GM19438 (cell line): ENCODE measurements at regions not wholly inside any gene's neighbourhood (a gene's known extent, or its start where the extent isn't known, plus 50 kb on each side); places are given as distances from the start of the nearest gene placed in this dataset.
"Not testable (repeated sequence)": the region's sequence is repeated elsewhere in the genome, so short reads cannot be mapped to it uniquely, and the experiment has no call there.

Experiments
- ATAC-seq: cut with Tn5 transposase; IDR thresholded peaks from one replicate; pipeline ENCODE4 v1.9.1; 2021; ENCODE audit warnings: low read depth; ENCODE audit not compliant: unreplicated experiment

DNA sequence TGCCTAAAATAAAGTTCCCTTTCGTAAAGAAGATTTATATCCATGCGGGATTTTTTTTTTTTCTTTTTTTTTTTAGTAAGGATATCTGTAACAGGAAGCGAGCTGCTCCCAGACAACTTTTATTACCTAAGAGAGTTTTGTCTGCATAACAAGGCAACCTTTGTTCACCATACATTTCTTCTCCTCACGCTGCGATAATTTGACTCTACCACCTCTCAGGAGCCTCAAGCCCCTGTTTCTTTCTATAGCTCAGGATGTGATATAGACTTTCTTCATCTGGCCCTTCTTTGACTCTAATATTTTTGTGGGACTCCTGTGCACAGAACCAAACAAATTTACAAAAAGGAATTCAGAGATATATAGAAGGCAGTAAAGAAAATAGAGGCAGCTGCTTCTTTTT is 1053.7 kb upstream of the SPRY2 start:
- no peak for ATAC-seq

DNA sequence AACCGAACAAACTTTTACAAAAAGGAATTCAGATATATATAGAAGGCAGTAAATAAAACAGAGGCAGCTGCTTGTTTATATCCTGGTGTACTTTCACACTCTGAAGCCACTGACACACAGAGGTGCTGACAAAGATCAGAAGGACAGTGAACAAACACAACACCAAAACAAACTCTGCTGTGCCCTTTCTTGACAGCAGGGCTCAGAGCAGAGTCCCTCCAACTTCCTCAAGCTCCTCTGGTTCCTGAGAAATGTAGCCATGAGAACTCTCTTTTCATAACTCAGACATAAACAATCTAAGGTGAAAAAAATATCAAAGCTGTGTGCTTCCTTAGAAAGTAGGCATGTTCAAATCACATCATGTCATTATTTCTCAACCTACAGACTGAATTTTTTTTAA is 1052.8 kb upstream of the SPRY2 start:
- no peak for ATAC-seq

DNA sequence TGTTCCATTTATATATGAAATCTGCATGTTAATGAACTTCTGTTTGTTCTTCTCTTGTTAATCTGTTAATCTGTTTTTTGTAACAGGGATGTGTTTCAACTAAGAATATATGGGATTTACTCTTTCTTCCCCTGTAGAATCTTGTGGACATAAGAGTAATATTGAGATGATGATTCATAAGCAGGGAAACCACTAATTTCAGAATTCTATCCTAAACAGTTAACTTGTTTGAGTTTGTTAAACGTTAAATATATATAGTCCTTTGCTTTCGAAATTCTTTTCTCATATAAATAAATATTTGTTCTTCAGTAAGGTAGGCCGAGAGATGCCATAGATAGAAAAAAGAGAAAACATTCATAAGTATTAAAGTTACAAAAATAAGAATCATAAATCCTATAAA is 1052.2 kb upstream of the SPRY2 start:
- no peak for ATAC-seq

DNA sequence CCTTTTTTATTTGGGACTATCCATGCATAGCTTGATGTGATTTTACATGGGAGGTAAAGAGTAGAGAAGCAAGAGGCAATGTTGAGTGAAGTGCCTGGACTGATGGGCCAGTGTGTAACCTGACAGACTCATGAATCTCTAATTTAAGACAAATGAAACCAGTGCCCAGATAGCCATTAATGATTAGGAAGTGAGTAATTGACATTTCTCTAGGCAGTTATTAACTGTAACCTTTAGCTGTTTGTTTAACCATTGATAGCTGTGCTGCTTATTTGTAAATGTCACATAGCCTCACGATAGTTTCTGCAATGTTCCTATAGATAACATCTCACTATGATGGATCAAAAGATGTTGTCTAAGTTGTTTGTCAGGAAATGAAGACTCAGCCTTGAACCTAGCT is 1047.5 kb upstream of the SPRY2 start:
- no peak for ATAC-seq

DNA sequence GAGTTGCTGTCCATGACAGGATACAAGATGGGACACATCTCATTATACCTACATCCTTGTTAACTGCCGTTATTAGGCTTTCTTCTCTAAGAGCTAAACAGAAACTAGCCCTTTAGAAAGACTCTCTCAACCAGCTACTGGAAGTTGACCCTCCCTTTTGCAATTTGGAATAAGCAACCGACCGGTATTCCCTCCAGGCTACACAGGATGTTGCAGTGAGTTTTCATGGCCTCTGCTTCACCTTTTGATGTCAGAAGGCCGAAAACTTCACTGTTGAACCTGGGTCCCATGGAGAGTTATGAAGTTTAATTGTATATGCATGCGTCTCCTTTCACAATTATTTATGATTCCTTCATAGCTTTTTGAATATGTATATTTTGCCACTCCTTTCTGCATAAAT is 1042.5 kb upstream of the SPRY2 start:
- no peak for ATAC-seq

DNA sequence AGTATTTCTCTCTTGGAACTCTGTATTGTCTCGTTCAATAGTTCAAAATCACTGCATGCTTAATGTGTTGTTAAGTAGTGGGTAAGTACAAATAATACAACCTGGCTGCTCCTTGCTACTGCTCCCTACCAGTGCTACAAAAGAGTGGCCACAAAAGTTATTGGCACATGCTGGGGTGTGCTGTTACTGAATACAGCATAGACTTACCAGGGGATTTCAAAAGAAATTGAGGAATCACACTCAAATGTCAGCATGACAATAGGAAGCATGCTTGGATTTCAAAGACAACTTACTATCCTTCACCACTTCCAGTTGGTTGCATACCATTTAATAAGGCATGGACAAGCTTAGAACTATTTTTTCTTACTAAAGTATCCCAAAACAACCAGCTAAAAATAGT is 1041.3 kb upstream of the SPRY2 start:
- no peak for ATAC-seq

DNA sequence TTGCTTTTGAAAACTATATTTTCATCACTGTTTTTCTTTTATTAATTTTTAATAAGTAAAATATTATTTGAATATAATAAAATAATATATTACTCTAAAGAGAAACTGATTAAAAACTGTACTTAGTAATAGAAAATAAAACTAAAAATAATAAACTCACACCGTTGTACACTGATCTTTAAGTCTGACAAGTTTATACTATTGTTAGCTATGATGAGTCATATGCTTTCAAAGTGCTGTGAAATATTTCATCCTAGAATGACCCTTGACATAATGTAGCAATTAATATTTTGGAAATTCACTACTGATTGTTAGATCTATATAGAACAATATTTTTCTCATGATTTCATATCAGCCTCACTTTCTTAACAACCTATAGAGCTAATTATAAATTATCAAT is 1040.6 kb upstream of the SPRY2 start:
- no peak for ATAC-seq

DNA sequence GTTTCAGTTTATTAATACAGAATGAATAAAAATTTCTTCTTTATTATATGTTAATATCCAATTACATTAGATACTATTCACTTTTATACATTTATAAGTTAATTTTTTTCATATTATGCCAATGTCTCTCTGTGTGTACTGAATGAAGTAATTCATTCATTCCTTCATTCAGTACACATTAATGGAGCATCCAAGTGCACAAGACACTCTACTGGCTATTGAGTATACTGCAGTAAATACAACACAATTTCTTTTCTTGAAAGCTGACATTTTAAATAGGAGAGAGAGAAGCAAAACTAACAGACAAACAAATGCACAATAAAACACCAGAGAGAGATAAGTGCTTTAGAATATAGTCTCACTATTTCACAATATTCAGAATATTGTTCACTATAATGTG is 1038.3 kb upstream of the SPRY2 start:
- ATAC-seq: no peak

DNA sequence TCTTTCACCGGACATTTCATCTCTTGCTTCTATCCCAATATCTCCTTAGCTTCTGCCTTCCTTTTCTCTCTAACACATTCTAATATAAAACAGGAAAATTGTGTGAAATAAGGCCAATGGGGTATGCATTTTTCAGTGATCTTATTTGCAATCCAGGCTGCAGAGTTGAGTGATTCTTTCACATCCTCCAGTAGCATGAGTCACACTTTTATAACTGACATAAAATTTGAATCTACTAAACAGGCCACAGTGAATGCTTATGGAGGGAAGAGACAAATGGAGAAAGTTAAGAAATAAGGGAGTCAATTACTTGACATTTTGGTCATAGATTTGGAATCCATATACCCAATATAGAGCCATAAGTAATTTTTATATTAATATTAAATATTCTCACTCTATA is 1037.0 kb upstream of the SPRY2 start:
- ATAC-seq: no peak

DNA sequence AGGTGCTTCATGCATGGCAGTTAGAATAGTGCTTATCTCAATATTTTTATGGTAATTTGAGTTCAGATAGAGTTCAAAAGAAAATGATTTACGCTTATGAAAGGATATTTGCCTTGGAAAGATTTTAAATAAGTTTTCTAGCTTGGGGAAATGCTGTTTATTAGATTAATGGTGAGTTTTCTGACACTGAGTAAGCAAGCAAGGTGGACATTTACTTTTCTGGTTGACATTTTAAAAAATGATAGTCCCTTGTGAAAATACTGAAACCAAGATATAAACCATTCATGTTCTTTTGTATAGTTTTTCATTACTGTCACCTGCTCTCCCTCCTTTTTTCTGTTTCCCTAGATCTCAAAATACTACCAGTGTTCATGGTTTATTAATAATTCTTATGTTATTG is 1034.8 kb upstream of the SPRY2 start:
- ATAC-seq: no peak

DNA sequence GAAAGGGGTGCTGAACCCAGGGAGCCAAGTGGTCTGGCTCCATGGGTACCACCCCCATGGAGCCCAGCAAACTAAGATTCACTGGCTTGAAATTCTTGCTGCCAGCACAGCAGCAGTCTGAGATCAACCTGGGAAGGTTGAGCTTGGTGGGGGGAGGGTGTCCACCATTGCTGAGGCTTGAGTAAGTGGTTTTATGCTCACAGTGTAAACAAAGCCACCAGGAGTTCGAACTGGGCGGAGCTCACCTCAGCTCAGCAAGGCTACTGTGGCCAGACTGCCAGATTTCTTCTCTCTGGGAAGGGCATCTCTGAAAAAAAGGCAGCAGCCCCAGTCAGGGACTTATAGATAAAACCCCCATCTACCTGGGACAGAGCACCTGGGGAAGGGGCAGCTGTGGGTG is 1021.8 kb upstream of the SPRY2 start:
- not testable (repeated sequence) for ATAC-seq

DNA sequence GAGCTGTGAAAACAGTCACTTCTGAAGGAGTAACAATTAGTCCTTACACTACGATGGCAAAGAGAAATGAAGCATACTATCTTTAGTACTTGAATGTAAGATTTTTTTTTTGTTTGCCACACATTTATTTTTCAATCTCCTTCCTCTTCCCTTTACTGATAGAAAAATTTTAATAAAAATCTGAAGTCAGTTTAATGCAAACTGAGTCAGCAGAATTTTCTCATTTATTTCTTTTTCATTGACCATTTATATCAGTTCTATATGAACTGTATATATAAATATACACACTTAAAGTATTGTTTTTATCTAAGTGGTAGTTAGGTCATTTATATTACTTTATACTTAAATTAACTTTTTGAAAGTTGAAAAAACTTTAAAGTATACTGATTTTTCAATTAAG is 1009.1 kb upstream of the SPRY2 start:
- ATAC-seq: no peak

DNA sequence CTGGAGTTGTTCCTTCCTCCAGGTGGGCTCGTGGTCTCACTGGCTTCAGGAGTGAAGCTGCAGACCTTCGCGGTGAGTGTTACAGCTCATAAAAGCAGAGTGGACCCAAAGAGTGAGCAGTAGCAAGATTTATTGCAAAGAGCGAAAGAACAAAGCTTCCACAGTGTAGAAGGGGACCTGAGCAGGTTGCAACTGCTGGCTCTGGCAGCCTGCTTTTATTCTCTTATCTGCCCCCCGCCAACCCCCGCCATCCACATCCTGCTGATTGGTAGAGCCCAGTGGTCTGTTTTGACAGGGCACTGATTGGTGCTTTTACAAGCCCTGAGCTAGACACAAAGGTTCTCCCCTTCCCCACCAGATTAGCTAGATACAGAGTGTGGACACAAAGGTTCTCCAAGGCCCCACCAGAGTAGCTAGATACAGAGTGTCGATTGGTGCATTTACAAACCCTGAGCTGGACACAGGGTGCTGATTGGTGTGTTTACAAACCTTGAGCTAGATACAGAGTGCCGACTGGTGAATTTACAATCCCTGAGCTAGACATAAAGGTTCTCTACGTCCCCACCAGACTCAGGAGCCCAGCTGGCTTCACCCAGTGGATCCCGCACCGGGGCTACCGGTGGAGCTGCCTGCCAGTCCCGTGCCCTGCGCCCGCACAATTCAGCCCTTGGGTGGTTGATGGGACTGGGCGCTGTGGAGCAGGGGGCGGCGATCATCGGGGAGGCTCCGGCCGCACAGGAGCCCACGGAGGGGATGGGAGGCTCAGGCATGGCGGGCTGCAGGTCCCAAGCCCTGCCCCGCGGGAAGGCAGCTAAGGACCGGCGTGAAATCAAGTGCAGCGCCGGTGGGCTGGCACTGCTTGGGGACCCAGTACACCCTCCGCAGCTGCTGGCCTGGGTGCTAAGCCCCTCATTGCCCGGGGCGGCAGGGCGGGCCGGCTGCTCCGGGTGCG is 999.5 kb upstream of the SPRY2 start:
- not testable (repeated sequence) for ATAC-seq

DNA sequence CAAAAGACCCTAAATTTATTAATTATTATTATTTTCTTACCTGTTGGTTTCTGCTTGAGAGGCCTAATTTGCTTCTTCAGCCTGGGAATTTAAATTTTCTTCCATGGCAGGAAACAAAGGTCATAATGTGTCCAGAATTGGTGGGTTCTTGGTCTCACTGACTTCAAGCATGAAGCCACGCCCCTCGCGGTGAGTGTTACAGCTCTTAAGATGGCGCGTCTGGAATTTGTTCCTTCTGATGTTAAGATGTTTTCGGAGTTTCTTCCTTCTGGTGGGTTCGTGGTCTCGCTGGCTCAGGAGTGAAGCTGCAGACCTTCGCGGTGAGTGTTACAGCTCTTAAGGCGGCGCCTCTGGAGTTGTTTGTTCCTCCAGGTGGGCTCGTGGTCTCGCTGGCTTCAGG is 998.7 kb upstream of the SPRY2 start:
- not testable (repeated sequence) for ATAC-seq

DNA sequence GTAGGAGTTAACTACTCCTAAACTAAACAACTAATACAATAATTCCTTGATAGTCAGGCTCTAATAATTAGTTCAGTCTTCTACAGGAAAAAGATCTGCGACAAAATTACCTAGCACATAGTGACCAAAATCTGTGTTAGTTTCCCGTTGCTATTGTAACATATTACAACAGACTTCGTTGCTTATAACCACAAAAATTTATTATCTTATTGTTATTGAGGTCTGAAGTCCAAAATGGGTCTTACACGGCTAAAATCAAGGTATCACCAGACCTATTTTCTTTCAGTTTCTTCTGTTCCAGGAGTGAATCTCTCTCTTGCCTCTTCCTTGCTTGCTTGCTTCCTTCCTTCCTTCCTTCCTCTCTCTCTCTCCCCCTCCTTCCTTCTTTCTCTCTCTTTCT is 993.6 kb upstream of the SPRY2 start:
- ATAC-seq: no peak

DNA sequence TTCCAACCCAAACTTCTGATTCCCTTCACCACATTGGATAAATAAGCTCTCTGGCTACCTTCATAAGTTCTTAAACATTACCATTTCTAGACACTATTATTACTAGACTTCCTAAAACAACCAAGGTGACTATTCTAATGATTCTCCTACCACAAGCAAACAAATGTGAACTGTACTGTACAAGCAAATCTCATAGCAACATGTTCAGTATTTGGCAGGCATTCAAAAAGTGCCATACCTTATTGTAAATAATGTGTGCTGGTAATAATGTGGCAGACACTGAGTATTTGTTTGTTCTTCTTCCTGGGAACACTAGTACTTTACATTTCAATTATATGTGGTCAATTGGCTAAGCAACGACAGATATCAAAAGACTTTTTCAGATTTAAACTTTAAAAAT is 986.0 kb upstream of the SPRY2 start:
- no peak for ATAC-seq

DNA sequence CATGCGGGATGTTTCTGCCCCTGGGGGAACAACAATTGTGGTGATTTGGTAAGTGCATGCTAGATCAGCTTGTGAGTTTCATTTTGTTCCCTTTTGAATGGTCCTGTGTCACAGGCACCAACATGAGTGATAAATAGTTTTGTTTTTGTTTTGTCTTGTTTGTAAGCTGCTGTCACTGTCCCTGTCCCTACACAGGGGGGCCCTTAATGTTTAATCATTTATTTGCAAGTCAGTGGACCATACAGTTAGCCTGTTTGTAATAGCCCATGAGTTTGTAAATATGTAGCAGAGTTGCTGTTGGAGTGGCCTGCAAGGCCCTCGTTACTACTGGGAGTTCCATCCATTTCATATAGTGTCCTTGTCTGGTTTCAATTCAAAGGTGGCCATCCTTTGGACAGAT is 979.6 kb upstream of the SPRY2 start:
- no peak for ATAC-seq

DNA sequence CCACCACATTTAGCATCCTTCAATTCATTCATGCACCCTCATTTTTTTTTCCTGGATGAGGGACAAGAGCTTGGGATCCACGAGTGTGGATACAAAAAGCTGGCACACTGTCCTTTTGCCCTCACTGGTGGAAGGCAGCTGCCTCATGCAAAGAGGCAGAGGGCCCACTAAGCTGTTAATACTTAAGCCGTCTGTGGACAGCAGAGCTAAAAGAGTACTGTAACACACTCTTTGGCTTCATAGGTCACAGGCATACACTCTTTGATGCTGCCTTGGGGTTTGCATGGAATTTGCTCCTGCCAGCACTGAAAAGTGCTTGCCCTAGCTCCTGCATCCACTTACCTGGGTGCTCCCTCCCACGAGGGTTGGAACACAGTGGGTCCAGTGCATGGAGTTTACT is 978.4 kb upstream of the SPRY2 start:
- ATAC-seq: no peak

DNA sequence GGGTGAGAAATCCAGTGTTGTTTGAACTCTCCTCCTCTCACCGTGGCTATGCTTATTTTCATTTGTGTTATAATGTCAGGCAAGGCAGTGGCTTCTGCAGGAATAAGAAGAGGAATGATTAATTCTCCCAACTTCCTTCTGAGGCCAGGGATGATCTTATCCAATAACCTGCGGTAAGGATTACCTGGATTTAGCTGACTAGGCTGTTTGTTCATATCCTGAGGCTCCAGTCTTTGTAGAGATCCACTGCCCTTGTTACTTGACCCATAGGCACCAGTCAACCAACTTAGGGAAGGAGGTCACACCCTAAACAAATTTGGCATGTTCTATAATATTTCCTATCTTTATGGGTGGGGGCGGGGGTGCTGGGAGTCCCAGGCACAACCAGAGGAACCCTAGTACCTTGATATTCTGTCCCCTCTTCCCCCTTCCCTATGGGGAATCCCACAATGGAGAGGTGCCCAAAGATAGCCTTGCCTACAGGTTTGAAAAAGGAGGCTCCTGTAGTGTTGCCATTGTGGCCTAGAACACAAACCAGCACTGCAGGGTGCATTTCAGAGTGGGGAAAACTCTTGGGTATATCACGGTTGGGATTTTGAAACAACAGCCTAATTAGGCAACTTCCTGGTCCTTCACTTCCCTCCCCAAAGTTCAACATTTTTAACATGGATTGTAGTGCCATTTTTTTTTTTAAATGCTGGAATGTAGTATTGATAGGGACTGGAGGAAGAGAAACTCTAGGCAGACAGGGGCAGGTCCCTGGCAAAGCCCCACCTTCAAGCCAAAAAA is 977.5 kb upstream of the SPRY2 start:
- no peak for ATAC-seq

DNA sequence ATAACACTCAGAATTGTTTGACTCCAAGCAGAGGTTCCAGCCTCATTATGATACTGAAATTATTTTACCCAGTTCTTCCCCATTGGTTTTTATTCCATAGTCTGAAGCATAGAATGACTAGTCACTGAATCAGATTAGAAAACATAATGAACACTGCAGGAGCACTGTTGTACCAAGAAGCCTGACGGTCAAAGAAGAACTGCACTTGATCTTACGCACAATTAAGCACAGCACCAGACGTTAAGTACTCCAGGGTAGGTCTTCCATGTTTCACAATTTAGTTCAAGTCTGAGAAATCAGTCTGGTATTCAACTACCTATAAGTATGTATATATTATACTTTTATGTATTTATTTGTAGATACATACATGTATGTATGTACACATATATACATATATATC is 973.5 kb upstream of the SPRY2 start:
- no peak for ATAC-seq

DNA sequence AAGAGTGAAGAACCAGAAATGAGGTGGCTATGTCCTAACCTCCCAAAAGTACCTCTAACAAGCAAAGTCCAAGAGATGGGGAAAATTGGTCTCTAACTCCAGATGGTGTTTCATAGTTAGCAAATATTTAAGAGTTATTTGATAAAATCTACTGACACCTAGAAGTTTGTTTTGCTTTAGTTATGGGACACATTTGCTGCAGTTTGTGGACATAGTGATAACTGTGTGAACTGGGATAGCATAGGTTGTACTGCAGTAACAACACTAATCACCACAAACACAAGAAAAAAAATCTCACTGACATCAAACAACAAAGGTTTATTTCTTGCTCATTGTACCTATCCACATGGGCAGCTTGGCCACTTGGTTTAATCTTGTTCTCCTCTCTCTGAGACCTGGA is 965.0 kb upstream of the SPRY2 start:
- ATAC-seq: no peak

DNA sequence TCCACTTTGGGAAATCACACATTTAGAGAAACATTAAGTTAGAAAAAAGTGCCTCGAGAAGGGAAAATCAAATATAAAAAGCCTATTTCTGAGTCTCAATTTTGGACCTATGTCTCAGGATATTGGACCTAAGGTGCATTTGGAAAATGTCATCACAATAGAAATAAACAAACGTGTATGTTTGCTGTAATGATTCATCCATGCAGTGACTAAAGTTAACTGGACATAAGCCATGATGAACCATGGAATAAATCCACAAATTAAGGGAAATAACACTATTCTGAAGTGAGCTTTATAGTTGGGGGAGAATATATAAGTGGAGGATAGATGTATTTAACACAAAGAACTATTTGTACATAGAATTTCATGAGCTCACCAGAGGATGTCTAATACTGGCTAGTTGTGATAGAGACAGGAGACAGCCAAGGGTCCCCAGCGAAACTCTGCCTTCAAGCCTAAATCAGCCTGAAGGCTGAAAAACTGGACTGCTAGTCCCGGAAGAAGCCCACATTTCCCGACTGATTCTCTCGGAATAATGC is 963.3 kb upstream of the SPRY2 start:
- no peak for ATAC-seq
